ENCODE measurements at regions not wholly inside any gene's neighbourhood (a gene's known extent, or its start where the extent isn't known, plus 50 kb on each side); places are given as distances from the start of the nearest gene placed in this dataset.

GRCh38 chr1:234704106-234704887, 94.3 kb upstream of the IRF2BP2 start:
- no peak for DNase-seq (ENCODE audit: low read depth, low spot score)

GRCh38 chr1:234702342-234703000, 92.5 kb upstream of the IRF2BP2 start:
- no peak for DNase-seq (ENCODE audit: low read depth, low spot score)

- no peak for DNase-seq (ENCODE audit: low read depth, low spot score)
These were observed 91.9 kb upstream of the IRF2BP2 start for GRCh38 chr1:234701737-234702341.

GRCh38 chr1:234699795-234700665, 90.1 kb upstream of the IRF2BP2 start:
- DNase-seq (ENCODE audit: low read depth, low spot score) = no peak

- DNase-seq (ENCODE audit: low read depth, low spot score) = no peak
These were observed 88.7 kb upstream of the IRF2BP2 start for GRCh38 chr1:234698686-234699085.

- DNase-seq (ENCODE audit: low read depth, low spot score) = no peak
These were observed 87.8 kb upstream of the IRF2BP2 start for GRCh38 chr1:234697741-234698140.

- no peak for DNase-seq (ENCODE audit: low read depth, low spot score)
These were observed 87.0 kb upstream of the IRF2BP2 start for GRCh38 chr1:234697015-234697414.

GRCh38 chr1:234696148-234696576, 86.2 kb upstream of the IRF2BP2 start:
- DNase-seq (ENCODE audit: low read depth, low spot score) = no peak

GRCh38 chr1:234694661-234695060, 84.7 kb upstream of the IRF2BP2 start:
- no peak for DNase-seq (ENCODE audit: low read depth, low spot score)

- no peak for DNase-seq (ENCODE audit: low read depth, low spot score)
These were observed 83.1 kb upstream of the IRF2BP2 start for GRCh38 chr1:234692966-234693580.

- no peak for DNase-seq (ENCODE audit: low read depth, low spot score)
These were observed 81.6 kb upstream of the IRF2BP2 start for GRCh38 chr1:234691567-234691966.

- no peak for DNase-seq (ENCODE audit: low read depth, low spot score)
These were observed 80.9 kb upstream of the IRF2BP2 start for GRCh38 chr1:234690872-234691271.

- DNase-seq (ENCODE audit: low read depth, low spot score) = no peak
These were observed 79.3 kb upstream of the IRF2BP2 start for GRCh38 chr1:234689236-234689635.

- DNase-seq (ENCODE audit: low read depth, low spot score) = no peak
These were observed 77.0 kb upstream of the IRF2BP2 start for GRCh38 chr1:234687011-234687410.

- no peak for DNase-seq (ENCODE audit: low read depth, low spot score)
These were observed 76.1 kb upstream of the IRF2BP2 start for GRCh38 chr1:234686035-234686434.

- no peak for DNase-seq (ENCODE audit: low read depth, low spot score)
These were observed 74.9 kb upstream of the IRF2BP2 start for GRCh38 chr1:234684856-234685255.

- DNase-seq (ENCODE audit: low read depth, low spot score) = no peak
These were observed 74.1 kb upstream of the IRF2BP2 start for GRCh38 chr1:234683861-234684632.

- no peak for DNase-seq (ENCODE audit: low read depth, low spot score)
These were observed 73.3 kb upstream of the IRF2BP2 start for GRCh38 chr1:234683127-234683860.

- no peak for DNase-seq (ENCODE audit: low read depth, low spot score)
These were observed 72.0 kb upstream of the IRF2BP2 start for GRCh38 chr1:234681990-234682389.

- no peak for DNase-seq (ENCODE audit: low read depth, low spot score)
These were observed 71.1 kb upstream of the IRF2BP2 start for GRCh38 chr1:234681065-234681464.

Data from activated CD4-positive, CD25-positive, alpha-beta regulatory T cell treated with anti-CD3 and anti-CD28 coated beads, Interleukin-2, amount 50 U/mL, for 16 hours (primary cell).